ENCODE measurements at regions not wholly inside any gene's neighbourhood (a gene's known extent, or its start where the extent isn't known, plus 50 kb on each side); places are given as distances from the start of the nearest gene placed in this dataset.

GRCh38 chr1:228953207-228953606 lies 217.9 kb downstream of the RHOU start:
- TF ChIP-seq SUZ12 (IDR thresholded peaks at IDR 0.05; ENCODE audit: extremely low read depth, insufficient read depth, insufficient read length): no peak
- no peak for TF ChIP-seq YY1 (IDR thresholded peaks at IDR 0.05; ENCODE audit: insufficient read depth, insufficient read length)
- no peak for TF ChIP-seq ZNF274 (IDR thresholded peaks at IDR 0.05; ENCODE audit: low read depth, low read length)

Measured in NT2/D1 (cell line).